Mesodermal cell (in vitro differentiated cells): ENCODE measurements at regions not wholly inside any gene's neighbourhood (a gene's known extent, or its start where the extent isn't known, plus 50 kb on each side); places are given as distances from the start of the nearest gene placed in this dataset.

Source experiments
- H3K27ac ChIP-seq: 2 replicates; pipeline ENCODE4 v1.7.0; 2013; ENCODE audit warnings: mild to moderate bottlenecking, low read depth, low read length, moderate library complexity; ENCODE audit not compliant: severe bottlenecking
- H3K36me3 ChIP-seq: 2 replicates; pipeline ENCODE4 v1.7.1; 2013; ENCODE audit warnings: mild to moderate bottlenecking, low read length, moderate library complexity; ENCODE audit not compliant: control insufficient read depth, insufficient read depth
- H3K4me1 ChIP-seq: one replicate; pipeline ENCODE4 v1.7.1; 2013; ENCODE audit warnings: mild to moderate bottlenecking, low read length; ENCODE audit not compliant: insufficient read depth, control insufficient read depth, poor library complexity, severe bottlenecking
- H3K4me3 ChIP-seq: 2 replicates; pipeline ENCODE4 v1.7.0; 2013; ENCODE audit warnings: low read length, control low read depth, mild to moderate bottlenecking; ENCODE audit not compliant: insufficient read depth, poor library complexity, severe bottlenecking; ENCODE audit errors: extremely low read depth
- H3K9me3 ChIP-seq: 2 replicates; pipeline ENCODE4 v1.7.1; 2013; ENCODE audit warnings: mild to moderate bottlenecking, low read length, moderate library complexity; ENCODE audit not compliant: control insufficient read depth
- WGBS, 2 experiments: methylation state at CpG; one replicate each; pipeline ENCODE4 v1.1.5; 2013; ENCODE audit warnings: missing lambda C conversion rate in 2 of 2; ENCODE audit not compliant: insufficient coverage in 2 of 2; 5-methylcytosine and 5-hydroxymethylcytosine counted together

- WGBS, 2 experiments, result 94 to 100% methylated on average over 2 of the region's 4 CpGs
- H3K4me1 ChIP-seq, result peaks cover 9% of the 10 kb centered on the region
- no peaks in the 10 kb centered on the region for H3K36me3 ChIP-seq
- no peaks in the 10 kb centered on the region for H3K9me3 ChIP-seq
- no peak overlapping the region for H3K27ac ChIP-seq
- H3K4me3 ChIP-seq, result no peak overlapping the region
Observed at GRCh38 chr3:110903771-110904519, 167.7 kb upstream of the NECTIN3 start.

- H3K4me1 ChIP-seq, result peaks cover 11% of the 10 kb centered on the region
- H3K36me3 ChIP-seq, result no peaks in the 10 kb centered on the region
- H3K9me3 ChIP-seq, result no peaks in the 10 kb centered on the region
- H3K27ac ChIP-seq, result no peak overlapping the region
- no peak overlapping the region for H3K4me3 ChIP-seq
- 87 to 95% methylated on average over 2 to 3 of the region's 3 CpGs for WGBS, 2 experiments
Observed at GRCh38 chr3:110904520-110904890, 167.1 kb upstream of the NECTIN3 start.

GRCh38 chr3:110905121-110905520, 166.5 kb upstream of the NECTIN3 start:
- Histone ChIP-seq H3K27ac (no peak overlapping the region), H3K4me3 (no peak overlapping the region), H3K36me3 (no peaks in the 10 kb centered on the region), H3K4me1 (peaks cover 11% of the 10 kb centered on the region), H3K9me3 (no peaks in the 10 kb centered on the region)
- no CpG with 5 or more reads among the region's 1 CpG for WGBS, 2 experiments

- Histone ChIP-seq H3K4me3 (no peak overlapping the region), H3K4me1 (peaks cover 11% of the 10 kb centered on the region), H3K36me3 (no peaks in the 10 kb centered on the region), H3K9me3 (no peaks in the 10 kb centered on the region), H3K27ac (no peak overlapping the region)
- 77 to 82% methylated on average over 2 of the region's 2 CpGs for WGBS, 2 experiments
Observed at GRCh38 chr3:110909839-110910238, 161.8 kb upstream of the NECTIN3 start.

GRCh38 chr3:110910346-110910955, 161.2 kb upstream of the NECTIN3 start:
- H3K9me3 ChIP-seq, result no peaks in the 10 kb centered on the region
- H3K27ac ChIP-seq, result no peak overlapping the region
- H3K36me3 ChIP-seq, result no peaks in the 10 kb centered on the region
- H3K4me1 ChIP-seq, result peaks cover 11% of the 10 kb centered on the region
- 77 to 94% methylated on average over 2 of the region's 4 CpGs for WGBS, 2 experiments
- no peak overlapping the region for H3K4me3 ChIP-seq

- WGBS, 2 experiments, result 84 to 85% methylated on average over 3 to 4 of the region's 4 CpGs
- Histone ChIP-seq H3K4me1 (no peaks in the 10 kb centered on the region), H3K36me3 (no peaks in the 10 kb centered on the region), H3K9me3 (peaks cover 13% of the 10 kb centered on the region), H3K4me3 (no peak overlapping the region), H3K27ac (no peak overlapping the region)
Observed at GRCh38 chr3:110918963-110919362, 152.7 kb upstream of the NECTIN3 start.

GRCh38 chr3:110925798-110926197, 145.8 kb upstream of the NECTIN3 start:
- H3K36me3 ChIP-seq, result no peaks in the 10 kb centered on the region
- peaks cover 4% of the 10 kb centered on the region for H3K4me1 ChIP-seq
- no peak overlapping the region for H3K27ac ChIP-seq
- 80 to 93% methylated on average over 2 of the region's 4 CpGs for WGBS, 2 experiments
- H3K9me3 ChIP-seq, result no peaks in the 10 kb centered on the region
- no peak overlapping the region for H3K4me3 ChIP-seq

- H3K36me3 ChIP-seq, result no peaks in the 10 kb centered on the region
- peaks cover 4% of the 10 kb centered on the region for H3K4me1 ChIP-seq
- no peak overlapping the region for H3K27ac ChIP-seq
- 100% methylated on average over 1 of the region's 1 CpG; no CpG with 5 or more reads in 1 of the 2 experiments for WGBS, 2 experiments
- no peak overlapping the region for H3K4me3 ChIP-seq
- H3K9me3 ChIP-seq, result no peaks in the 10 kb centered on the region
Observed at GRCh38 chr3:110928016-110928662, 143.5 kb upstream of the NECTIN3 start.

- Histone ChIP-seq H3K27ac (no peak overlapping the region), H3K36me3 (no peaks in the 10 kb centered on the region), H3K4me3 (no peak overlapping the region), H3K9me3 (no peaks in the 10 kb centered on the region), H3K4me1 (peaks cover 4% of the 10 kb centered on the region)
Observed at GRCh38 chr3:110929816-110930215, 141.8 kb upstream of the NECTIN3 start.

GRCh38 chr3:110932567-110932966, 139.0 kb upstream of the NECTIN3 start:
- Histone ChIP-seq H3K4me3 (no peak overlapping the region), H3K9me3 (no peaks in the 10 kb centered on the region), H3K27ac (no peak overlapping the region), H3K36me3 (no peaks in the 10 kb centered on the region), H3K4me1 (peaks cover 4% of the 10 kb centered on the region)
- WGBS, 2 experiments, result 70 to 83% methylated on average over 1 of the region's 1 CpG
